PFSK-1 (cell line): ENCODE measurements at regions not wholly inside any gene's neighbourhood (a gene's known extent, or its start where the extent isn't known, plus 50 kb on each side); places are given as distances from the start of the nearest gene placed in this dataset.

Experiments used
- FOXP2 ChIP-seq: optimal IDR thresholded peaks from 2 replicates; pipeline ENCODE3; 2011; ENCODE audit warnings: borderline replicate concordance, control low read depth, inconsistent platforms; ENCODE audit not compliant: insufficient read depth; ENCODE audit errors: extremely low read length, extremely low read depth
- POLR2AphosphoS5 ChIP-seq: IDR thresholded peaks from 2 replicates; pipeline ENCODE4 v1.6.1; 2012; ENCODE audit warnings: low read depth, mild to moderate bottlenecking, control low read depth, low read length, moderate library complexity
- REST ChIP-seq, 2 experiments: IDR thresholded peaks; 2 replicates each; pipeline versions ENCODE4 v1.6.1 to v1.8.0; 2011 to 2012; ENCODE audit warnings: low read depth in 2 of 2, low read length in 2 of 2, control low read depth in 1 of 2, inconsistent platforms in 1 of 2, mild to moderate bottlenecking in 1 of 2, moderate library complexity in 1 of 2; ENCODE audit not compliant: insufficient read depth in 1 of 2
- SIN3A ChIP-seq: IDR thresholded peaks from 2 replicates; pipeline ENCODE4 v1.6.1; 2012; ENCODE audit warnings: mild to moderate bottlenecking, low read length, moderate library complexity, borderline replicate concordance; ENCODE audit not compliant: insufficient read depth
- TAF1 ChIP-seq: IDR thresholded peaks from 2 replicates; pipeline ENCODE4 v1.6.1; 2012; ENCODE audit warnings: low read length, control low read depth, borderline replicate concordance; ENCODE audit not compliant: insufficient read depth

- TF ChIP-seq TAF1 (no peak), REST (IDR thresholded peaks at IDR 0.05; ENCODE audit: insufficient read depth in 1 of 2, low read depth in 2 of 2, low read length in 2 of 2) (no peak), SIN3A (no peak), POLR2AphosphoS5 (no peak), FOXP2 (no peak)
These were observed 93.0 kb upstream of the PBX1 start for GRCh38 chr1:164466001-164466421.

DNA sequence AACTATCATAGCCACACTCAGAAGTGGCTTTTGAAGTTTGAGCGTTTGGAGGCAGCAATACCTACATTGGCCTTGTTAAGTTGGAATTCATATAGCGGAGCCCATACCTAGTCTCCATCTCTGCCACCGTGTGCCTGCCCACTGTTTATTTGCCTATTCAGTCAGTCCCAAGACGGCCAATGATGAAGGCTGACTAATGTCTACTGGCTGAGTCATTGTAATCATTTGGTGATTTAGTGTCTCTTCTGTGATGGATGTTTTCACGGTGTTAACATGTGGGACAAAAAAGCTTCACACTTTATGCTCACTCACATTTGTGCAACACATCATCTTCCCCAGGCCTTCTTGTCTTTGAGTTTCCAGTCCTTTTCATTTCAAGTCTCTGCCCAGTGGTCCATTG, 92.6 kb upstream of the PBX1 start:
- TF ChIP-seq SIN3A (no peak), REST (IDR thresholded peaks at IDR 0.05; ENCODE audit: insufficient read depth in 1 of 2, low read depth in 2 of 2, low read length in 2 of 2) (no peak), POLR2AphosphoS5 (no peak), TAF1 (no peak), FOXP2 (no peak)

DNA sequence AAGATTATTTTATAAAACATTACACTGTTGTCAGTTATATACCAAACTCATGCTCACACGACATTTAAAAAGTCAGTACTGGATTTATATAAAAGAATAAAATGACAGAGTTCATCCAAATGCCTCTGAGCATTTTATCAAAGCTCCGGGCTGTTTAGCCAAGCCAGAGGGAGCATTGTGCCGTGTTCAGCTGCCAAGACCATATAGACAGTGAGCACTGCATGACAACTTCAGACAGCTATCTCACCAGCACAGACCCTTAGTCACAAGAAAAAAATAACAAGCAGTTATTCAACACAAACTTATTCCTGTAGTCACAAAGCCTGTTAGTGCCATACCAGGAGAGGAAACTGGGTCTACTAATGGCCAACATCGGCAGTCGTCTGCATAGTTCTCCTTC, 88.0 kb upstream of the PBX1 start:
- TF ChIP-seq TAF1 (no peak), FOXP2 (no peak), REST (IDR thresholded peaks at IDR 0.05; ENCODE audit: insufficient read depth in 1 of 2, low read depth in 2 of 2, low read length in 2 of 2) (no peak), SIN3A (no peak), POLR2AphosphoS5 (no peak)

DNA sequence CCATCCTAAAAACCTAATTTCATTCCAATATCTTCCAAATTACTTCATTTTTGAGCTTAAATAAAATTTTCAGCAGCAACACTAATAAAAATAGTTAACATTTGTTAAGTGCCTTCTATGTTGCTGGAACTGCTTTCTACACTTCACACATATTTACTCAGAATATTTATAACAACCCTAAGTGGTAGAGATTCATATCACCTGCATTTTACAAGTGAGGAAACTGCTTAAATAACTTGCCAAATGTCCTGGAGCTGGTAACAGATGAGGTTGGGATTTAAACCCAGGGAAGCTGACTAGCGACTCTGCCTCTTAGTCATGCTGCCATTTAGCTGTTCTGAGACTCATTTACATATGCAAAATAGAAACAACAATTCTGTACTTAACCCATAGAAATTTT, 86.1 kb upstream of the PBX1 start:
- TF ChIP-seq SIN3A (no peak), REST (IDR thresholded peaks at IDR 0.05; ENCODE audit: insufficient read depth in 1 of 2, low read depth in 2 of 2, low read length in 2 of 2) (no peak), TAF1 (no peak), FOXP2 (no peak), POLR2AphosphoS5 (no peak)

GRCh38 chr1:164473544-164473943, 85.4 kb upstream of the PBX1 start:
- TF ChIP-seq SIN3A = no peak
- TF ChIP-seq FOXP2 = no peak
- no peak for TF ChIP-seq REST (IDR thresholded peaks at IDR 0.05; ENCODE audit: insufficient read depth in 1 of 2, low read depth in 2 of 2, low read length in 2 of 2)
- TF ChIP-seq POLR2AphosphoS5 = no peak
